ENCODE measurements at regions not wholly inside any gene's neighbourhood (a gene's known extent, or its start where the extent isn't known, plus 50 kb on each side); places are given as distances from the start of the nearest gene placed in this dataset.

DNA sequence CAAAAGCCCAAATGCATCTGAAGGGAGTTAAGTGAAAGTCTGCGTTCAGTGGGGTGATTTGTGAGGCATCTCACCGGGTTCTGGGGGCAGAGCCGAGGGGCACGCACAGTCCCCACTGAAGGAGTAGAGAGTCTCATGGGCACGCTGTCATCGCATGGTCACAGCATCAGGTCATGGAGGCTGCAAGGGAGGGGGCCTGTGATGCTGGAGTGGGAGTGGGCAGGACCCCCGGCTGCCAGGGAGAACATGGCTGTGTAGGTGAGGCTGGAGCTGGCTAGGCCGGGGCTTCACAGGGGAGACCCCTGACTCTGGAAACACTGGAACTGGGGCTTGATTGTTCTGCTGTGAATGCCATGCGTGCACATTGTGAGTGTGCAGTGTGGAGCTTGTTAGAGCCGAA lies 360.5 kb downstream of the IRX2 start (continued):
- TF ChIP-seq EGR1 (IDR thresholded peaks at IDR 0.05; ENCODE audit: borderline replicate concordance, low read depth, low read length) (no peak), MAX (IDR thresholded peaks at IDR 0.05) (no peak)

Data from H1 (cell line).